ENCODE measurements at regions not wholly inside any gene's neighbourhood (a gene's known extent, or its start where the extent isn't known, plus 50 kb on each side); places are given as distances from the start of the nearest gene placed in this dataset.

DNA sequence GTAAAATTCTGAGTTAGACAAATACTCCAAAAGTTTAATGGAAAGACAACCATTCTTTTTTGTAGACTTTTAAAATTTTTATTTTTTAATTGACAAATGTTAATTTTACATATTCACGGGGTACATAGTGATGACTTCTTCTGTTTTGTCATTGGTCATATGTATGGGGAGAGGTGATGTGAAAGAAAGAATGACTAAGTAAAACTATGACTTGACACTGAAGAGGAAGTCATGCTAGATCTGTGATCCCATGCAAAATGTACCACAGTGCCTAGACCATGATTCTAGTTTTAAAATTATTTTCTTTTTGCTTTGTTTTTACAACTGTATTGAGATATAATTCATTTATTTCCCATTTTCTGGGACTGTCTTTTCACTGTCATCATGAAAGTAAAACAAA, 281.6 kb downstream of the MBNL1 start:
- TF ChIP-seq POLR2AphosphoS2 (conservative IDR thresholded peaks at IDR 0.05; ENCODE audit: low read length), result no peak
- TF ChIP-seq RAD21 (conservative IDR thresholded peaks at IDR 0.05 in 1 of 2, IDR thresholded peaks at IDR 0.05 in 1 of 2), result no peak
- no peak for TF ChIP-seq ZFP36 (IDR thresholded peaks at IDR 0.05; ENCODE audit: borderline replicate concordance, partially characterized antibody)
- TF ChIP-seq MAZ (IDR thresholded peaks at IDR 0.05; ENCODE audit: borderline replicate concordance, low read depth, low read length), result no peak
- no peak for TF ChIP-seq POLR2A (IDR thresholded peaks at IDR 0.05; ENCODE audit: low read length)
- no peak for TF ChIP-seq SMC3 (IDR thresholded peaks at IDR 0.05)
- TF ChIP-seq, protein P1, sequence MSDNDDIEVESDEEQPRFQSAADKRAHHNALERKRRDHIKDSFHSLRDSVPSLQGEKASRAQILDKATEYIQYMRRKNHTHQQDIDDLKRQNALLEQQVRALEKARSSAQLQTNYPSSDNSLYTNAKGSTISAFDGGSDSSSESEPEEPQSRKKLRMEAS (IDR thresholded peaks at IDR 0.05), result no peak
- TF ChIP-seq, protein P2, sequence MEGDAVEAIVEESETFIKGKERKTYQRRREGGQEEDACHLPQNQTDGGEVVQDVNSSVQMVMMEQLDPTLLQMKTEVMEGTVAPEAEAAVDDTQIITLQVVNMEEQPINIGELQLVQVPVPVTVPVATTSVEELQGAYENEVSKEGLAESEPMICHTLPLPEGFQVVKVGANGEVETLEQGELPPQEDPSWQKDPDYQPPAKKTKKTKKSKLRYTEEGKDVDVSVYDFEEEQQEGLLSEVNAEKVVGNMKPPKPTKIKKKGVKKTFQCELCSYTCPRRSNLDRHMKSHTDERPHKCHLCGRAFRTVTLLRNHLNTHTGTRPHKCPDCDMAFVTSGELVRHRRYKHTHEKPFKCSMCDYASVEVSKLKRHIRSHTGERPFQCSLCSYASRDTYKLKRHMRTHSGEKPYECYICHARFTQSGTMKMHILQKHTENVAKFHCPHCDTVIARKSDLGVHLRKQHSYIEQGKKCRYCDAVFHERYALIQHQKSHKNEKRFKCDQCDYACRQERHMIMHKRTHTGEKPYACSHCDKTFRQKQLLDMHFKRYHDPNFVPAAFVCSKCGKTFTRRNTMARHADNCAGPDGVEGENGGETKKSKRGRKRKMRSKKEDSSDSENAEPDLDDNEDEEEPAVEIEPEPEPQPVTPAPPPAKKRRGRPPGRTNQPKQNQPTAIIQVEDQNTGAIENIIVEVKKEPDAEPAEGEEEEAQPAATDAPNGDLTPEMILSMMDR (IDR thresholded peaks at IDR 0.05), result no peak
- TF ChIP-seq, protein P3, sequence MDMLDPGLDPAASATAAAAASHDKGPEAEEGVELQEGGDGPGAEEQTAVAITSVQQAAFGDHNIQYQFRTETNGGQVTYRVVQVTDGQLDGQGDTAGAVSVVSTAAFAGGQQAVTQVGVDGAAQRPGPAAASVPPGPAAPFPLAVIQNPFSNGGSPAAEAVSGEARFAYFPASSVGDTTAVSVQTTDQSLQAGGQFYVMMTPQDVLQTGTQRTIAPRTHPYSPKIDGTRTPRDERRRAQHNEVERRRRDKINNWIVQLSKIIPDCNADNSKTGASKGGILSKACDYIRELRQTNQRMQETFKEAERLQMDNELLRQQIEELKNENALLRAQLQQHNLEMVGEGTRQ (IDR thresholded peaks at IDR 0.05), result no peak
- no peak for TF ChIP-seq ELK1 (IDR thresholded peaks at IDR 0.05; ENCODE audit: low read depth, low read length)

Data from A549 (cell line).